Breast epithelium (tissue), 4 donors: ENCODE measurements at regions not wholly inside any gene's neighbourhood (a gene's known extent, or its start where the extent isn't known, plus 50 kb on each side); places are given as distances from the start of the nearest gene placed in this dataset.

Experiments
- DNase-seq, 2 donors: peaks; one replicate each; pipeline ENCODE4 v3.0.0-alpha.2; 2019; ENCODE audit warnings: low spot score in 2 of 2
- H3K27ac ChIP-seq, 2 donors: fragments of 200-600 bp; sonication (generic) in 1 of 2; one replicate each; pipeline ENCODE4 v1.5.1; 2016 to 2019; ENCODE audit warnings: mild to moderate bottlenecking in 1 of 2
- H3K27me3 ChIP-seq, 2 donors: fragments of 200-600 bp; sonication (generic) in 1 of 2; one replicate each; pipeline versions ENCODE4 v1.5.1 to v1.6.0; 2017 to 2019; ENCODE audit warnings: control low read depth in 1 of 2, mild to moderate bottlenecking in 1 of 2
- H3K36me3 ChIP-seq: fragments of 200-600 bp; one replicate; pipeline ENCODE4 v1.5.1; 2019
- H3K4me1 ChIP-seq, 2 donors: fragments of 200-600 bp; sonication (generic); one replicate each; pipeline ENCODE4 v1.5.1; 2016 to 2019; ENCODE audit warnings: control low read depth in 1 of 2
- H3K4me3 ChIP-seq, 3 donors: fragments of 200-600 bp; sonication (generic); 1 replicate in 2 of 3; 2 replicates in 1 of 3; pipeline ENCODE4 v1.5.1; 2016 to 2019; ENCODE audit warnings: mild to moderate bottlenecking in 3 of 3, moderate library complexity in 2 of 3
- H3K9me3 ChIP-seq, 2 donors: fragments of 200-600 bp; sonication (generic) in 1 of 2; one replicate each; pipeline ENCODE4 v1.5.1; 2016 to 2019; ENCODE audit warnings: control low read depth in 1 of 2
- CTCF ChIP-seq, 3 donors: fragments of 450-650 bp; IDR thresholded peaks; one replicate each; pipeline ENCODE4 v1.5.1; 2016 to 2017; ENCODE audit warnings: antibody characterized with exemption in 3 of 3, mild to moderate bottlenecking in 3 of 3, moderate library complexity in 3 of 3
- POLR2A ChIP-seq: fragments of 450-650 bp; IDR thresholded peaks from one replicate; pipeline ENCODE4 v1.6.1; 2016; ENCODE audit warnings: antibody characterized with exemption, mild to moderate bottlenecking, moderate library complexity
- POLR2AphosphoS5 ChIP-seq, 3 donors: sonication (generic); formaldehyde crosslinking; IDR thresholded peaks; one replicate each; pipeline ENCODE4 v1.6.1; 2017; ENCODE audit warnings: antibody characterized with exemption in 3 of 3
- intact Hi-C: fragments of 100-400 bp; cut with DNase I; formaldehyde crosslinking; loops from one replicate; pipeline ENCODE4 v1.15.1; 2023; ENCODE audit warnings: low total_unique reads

DNA sequence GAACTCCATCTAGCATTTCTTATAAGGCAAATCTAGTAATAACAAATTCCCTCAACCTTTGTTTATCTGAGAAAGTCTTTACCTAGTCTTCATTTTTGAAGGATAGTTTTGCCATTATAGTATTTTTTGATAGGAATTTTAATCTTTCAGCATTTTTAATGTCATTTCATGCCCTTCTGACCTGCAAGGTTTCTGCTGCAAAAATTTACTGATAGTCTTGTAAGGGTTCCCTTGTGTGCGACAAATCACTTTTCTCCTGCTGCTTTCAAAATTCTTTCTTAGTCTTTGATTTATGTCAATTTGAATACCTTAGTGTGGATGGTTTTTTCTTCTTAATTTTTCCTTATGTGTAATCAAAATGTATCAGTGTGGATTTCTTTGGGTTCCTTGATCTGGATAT is 297.5 kb upstream of the FAM78B start:
- no peaks in the 10 kb centered on the region for H3K36me3 ChIP-seq
- H3K27me3 ChIP-seq: no peaks in the 10 kb centered on the region
- TF ChIP-seq CTCF (IDR thresholded peaks at IDR 0.05) (no peak), POLR2A (no peak), POLR2AphosphoS5 (IDR thresholded peaks at IDR 0.05) (no peak)
- intact Hi-C loops: no loop called here
- H3K4me3 ChIP-seq: no peak overlapping the region
- no peak for DNase-seq
- H3K9me3 ChIP-seq: peaks cover 6 to 15% of the 10 kb centered on the region in 2 donors
- no peaks in the 10 kb centered on the region for H3K4me1 ChIP-seq
- H3K27ac ChIP-seq: no peak overlapping the region

DNA sequence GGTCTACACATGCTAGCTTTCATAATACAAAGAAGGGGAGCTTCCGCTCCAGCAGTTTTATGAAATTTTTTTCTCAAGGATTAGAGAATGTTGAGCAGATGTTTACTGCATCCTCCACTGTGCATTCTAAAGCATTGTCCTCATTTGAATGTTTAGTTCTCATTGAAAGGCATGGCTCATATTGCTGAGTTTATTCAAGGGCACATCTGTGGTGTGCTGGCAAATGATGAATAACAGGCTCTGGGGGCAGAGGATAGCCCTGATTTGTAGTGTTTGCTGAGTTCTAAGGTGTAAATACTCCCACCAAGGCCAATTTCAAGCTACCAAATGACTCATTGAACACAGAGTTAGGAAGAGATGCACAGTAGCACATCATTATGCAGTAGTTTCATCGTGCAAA is 303.2 kb upstream of the FAM78B start:
- Histone ChIP-seq H3K4me3 (no peak overlapping the region), H3K4me1 (no peaks in the 10 kb centered on the region), H3K27me3 (peaks cover 0 to 4% of the 10 kb centered on the region in 2 donors), H3K27ac (no peak overlapping the region), H3K9me3 (peaks cover 4 to 6% of the 10 kb centered on the region in 2 donors), H3K36me3 (no peaks in the 10 kb centered on the region)
- DNase-seq: no peak
- TF ChIP-seq POLR2A: no peak
- intact Hi-C loops: no loop called here

- intact Hi-C loops: no loop called here
- no peak for DNase-seq
- no peak overlapping the region for H3K27ac ChIP-seq
These were observed 303.6 kb upstream of the FAM78B start for GRCh38 chr1:166470441-166470840.

DNA sequence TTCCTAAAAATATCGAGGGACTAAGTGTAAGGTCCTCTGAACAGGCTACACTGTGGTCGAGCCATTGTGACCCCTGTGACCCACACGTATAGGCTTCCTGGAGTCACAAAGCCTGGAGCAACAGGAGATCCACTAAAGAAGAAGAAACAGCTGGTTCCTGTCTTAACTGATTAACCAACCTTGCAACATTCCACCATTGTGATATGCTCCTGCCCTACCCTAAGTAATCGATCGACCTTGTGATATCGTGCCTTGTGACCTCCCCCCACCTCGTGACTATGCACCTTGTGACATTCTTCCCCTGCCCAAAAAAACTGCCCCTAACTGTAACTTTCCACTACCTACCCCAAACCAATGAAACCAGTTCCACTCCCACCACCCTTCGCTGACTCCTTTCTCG is 304.6 kb upstream of the FAM78B start:
- no peaks in the 10 kb centered on the region for H3K9me3 ChIP-seq
- intact Hi-C loops: no loop called here
- TF ChIP-seq POLR2A: no peak
- no peak for TF ChIP-seq CTCF (IDR thresholded peaks at IDR 0.05)
- no peak for TF ChIP-seq POLR2AphosphoS5 (IDR thresholded peaks at IDR 0.05)

More at GRCh38 chr1:166470441-166470840, 303.6 kb upstream of the FAM78B start:
- no peaks in the 10 kb centered on the region for H3K36me3 ChIP-seq
- peaks cover 0 to 2% of the 10 kb centered on the region in 2 donors for H3K9me3 ChIP-seq
- TF ChIP-seq POLR2AphosphoS5 (IDR thresholded peaks at IDR 0.05): no peak
- no peak for TF ChIP-seq POLR2A
- no peak for TF ChIP-seq CTCF (IDR thresholded peaks at IDR 0.05)
- no peaks in the 10 kb centered on the region for H3K4me1 ChIP-seq
- H3K27me3 ChIP-seq: peaks cover 0 to 4% of the 10 kb centered on the region in 2 donors
- no peak overlapping the region for H3K4me3 ChIP-seq

GRCh38 chr1:166479052-166479631 is 312.3 kb upstream of the FAM78B start:
- no peaks in the 10 kb centered on the region for H3K27me3 ChIP-seq
- intact Hi-C loops: no loop called here
- TF ChIP-seq POLR2A (no peak), CTCF (IDR thresholded peaks at IDR 0.05) (peak; percentile 49 to 63 (median 50)), POLR2AphosphoS5 (IDR thresholded peaks at IDR 0.05) (no peak)
- H3K9me3 ChIP-seq: no peaks in the 10 kb centered on the region
- no peaks in the 10 kb centered on the region for H3K4me1 ChIP-seq
- no peaks in the 10 kb centered on the region for H3K36me3 ChIP-seq
- peak in 1 of 2 donors; percentile 32 for DNase-seq
- no peak overlapping the region for H3K4me3 ChIP-seq
- H3K27ac ChIP-seq: no peak overlapping the region

More for the DNA sequence above, 304.6 kb upstream of the FAM78B start:
- no peak for DNase-seq
- H3K4me3 ChIP-seq: no peak overlapping the region
- no peaks in the 10 kb centered on the region for H3K4me1 ChIP-seq
- H3K36me3 ChIP-seq: no peaks in the 10 kb centered on the region
- H3K27me3 ChIP-seq: peaks cover 0 to 4% of the 10 kb centered on the region in 2 donors
- no peak overlapping the region for H3K27ac ChIP-seq
